H9 (cell line): ENCODE measurements at regions not wholly inside any gene's neighbourhood (a gene's known extent, or its start where the extent isn't known, plus 50 kb on each side); places are given as distances from the start of the nearest gene placed in this dataset.

Experiments
- DNase-seq: peaks from one replicate; pipeline ENCODE4 v3.0.0-alpha.2; 2017
- H2AFZ ChIP-seq: one replicate; pipeline ENCODE4 v1.6.1; 2013; ENCODE audit warnings: mild to moderate bottlenecking, low read length, control low read depth, moderate library complexity
- H2AK5ac ChIP-seq: 2 replicates; pipeline ENCODE4 v1.6.1; 2013; ENCODE audit warnings: low read length, control low read depth, mixed read lengths; ENCODE audit not compliant: insufficient read length
- H2BK120ac ChIP-seq: one replicate; pipeline ENCODE4 v1.6.1; 2013; ENCODE audit warnings: low read depth, mild to moderate bottlenecking, low read length, control low read depth, inconsistent platforms; ENCODE audit not compliant: poor library complexity, severe bottlenecking
- H2BK12ac ChIP-seq: 2 replicates; pipeline ENCODE4 v1.6.1; 2013; ENCODE audit warnings: low read length, control low read depth, mixed read lengths, low read depth; ENCODE audit not compliant: insufficient read length
- H2BK15ac ChIP-seq: 2 replicates; pipeline ENCODE4 v1.6.1; 2013; ENCODE audit warnings: low read depth, low read length, control low read depth
- H2BK20ac ChIP-seq: one replicate; pipeline ENCODE4 v1.6.1; 2013; ENCODE audit warnings: low read depth, mild to moderate bottlenecking, low read length, control low read depth, inconsistent platforms; ENCODE audit not compliant: poor library complexity, severe bottlenecking
- H2BK5ac ChIP-seq: 2 replicates; pipeline ENCODE4 v1.6.1; 2013; ENCODE audit warnings: low read length, control low read depth, mixed read lengths; ENCODE audit not compliant: insufficient read length
- H3K14ac ChIP-seq: 2 replicates; pipeline ENCODE4 v1.6.1; 2013; ENCODE audit warnings: low read length, control low read depth; ENCODE audit not compliant: insufficient read depth
- H3K18ac ChIP-seq: 2 replicates; pipeline ENCODE4 v1.6.1; 2013; ENCODE audit warnings: low read depth, mild to moderate bottlenecking, mixed read lengths, low read length, control low read depth; ENCODE audit not compliant: insufficient read length
- H3K23ac ChIP-seq: 2 replicates; pipeline ENCODE4 v1.6.1; 2013; ENCODE audit warnings: low read length, control low read depth, mixed read lengths, low read depth; ENCODE audit not compliant: insufficient read length
- H3K23me2 ChIP-seq: 2 replicates; pipeline ENCODE4 v1.6.1; 2013; ENCODE audit warnings: low read depth, mild to moderate bottlenecking, mixed read lengths, low read length, control low read depth; ENCODE audit not compliant: insufficient read length, poor library complexity, severe bottlenecking
- H3K27ac ChIP-seq: 2 replicates; pipeline ENCODE4 v1.5.1; 2013; ENCODE audit warnings: low read length, control low read depth, mixed read lengths, low read depth; ENCODE audit not compliant: insufficient read length
- H3K27me3 ChIP-seq: 2 replicates; pipeline ENCODE4 v1.6.1; 2013; ENCODE audit warnings: low read length, control low read depth, inconsistent platforms; ENCODE audit not compliant: insufficient read depth
- H3K4ac ChIP-seq: 2 replicates; pipeline ENCODE4 v1.6.1; 2013; ENCODE audit warnings: low read depth, mild to moderate bottlenecking, control low read depth, inconsistent platforms, low read length, moderate library complexity
- H3K4me1 ChIP-seq: 2 replicates; pipeline ENCODE4 v1.6.1; 2013; ENCODE audit warnings: low read length, control low read depth, inconsistent platforms; ENCODE audit not compliant: insufficient read depth
- H3K4me2 ChIP-seq: 2 replicates; pipeline ENCODE4 v1.6.1; 2013; ENCODE audit warnings: low read length, control low read depth, mixed read lengths; ENCODE audit not compliant: insufficient read length, insufficient read depth
- H3K56ac ChIP-seq: 2 replicates; pipeline ENCODE4 v1.6.1; 2013; ENCODE audit warnings: low read depth, mild to moderate bottlenecking, mixed read lengths, low read length, control low read depth; ENCODE audit not compliant: insufficient read length
- H3K79me1 ChIP-seq: 2 replicates; pipeline ENCODE4 v1.6.1; 2013; ENCODE audit warnings: low read depth, mild to moderate bottlenecking, moderate library complexity, low read length, control low read depth, inconsistent platforms; ENCODE audit not compliant: insufficient read depth, poor library complexity, severe bottlenecking
- H3K79me2 ChIP-seq: 2 replicates; pipeline ENCODE4 v1.6.1; 2013; ENCODE audit warnings: low read length, control low read depth, inconsistent platforms; ENCODE audit not compliant: insufficient read depth
- H3K9ac ChIP-seq: 2 replicates; pipeline ENCODE4 v1.6.1; 2013; ENCODE audit warnings: low read length, control low read depth, mixed read lengths; ENCODE audit not compliant: insufficient read length; ENCODE audit errors: extremely low read depth
- H3K9me3 ChIP-seq: one replicate; pipeline ENCODE4 v1.6.1; 2013; ENCODE audit warnings: low read depth, low read length, inconsistent platforms; ENCODE audit not compliant: control insufficient read depth
- H3T11ph ChIP-seq: one replicate; pipeline ENCODE4 v1.6.1; 2013; ENCODE audit warnings: mild to moderate bottlenecking, low read length, control low read depth, inconsistent platforms
- H4K20me1 ChIP-seq: one replicate; pipeline ENCODE4 v1.6.1; 2013; ENCODE audit not compliant: control insufficient read depth, insufficient read length, insufficient read depth
- H4K5ac ChIP-seq: 2 replicates; pipeline ENCODE4 v1.6.1; 2013; ENCODE audit warnings: low read depth, mild to moderate bottlenecking, mixed read lengths, low read length, control low read depth; ENCODE audit not compliant: insufficient read length
- H4K8ac ChIP-seq: replicated peaks from 2 replicates; pipeline ENCODE4 v1.6.1; 2013; ENCODE audit warnings: low read length, control low read depth, mixed read lengths, low read depth; ENCODE audit not compliant: insufficient read length
- H4K91ac ChIP-seq: 2 replicates; pipeline ENCODE4 v1.6.1; 2013; ENCODE audit warnings: low read depth, mild to moderate bottlenecking, moderate library complexity, mixed read lengths, low read length, control low read depth; ENCODE audit not compliant: insufficient read length
- H3K27ac Mint-ChIP-seq, 3 experiments: 2 replicates in 2 of 3; 3 replicates in 1 of 3; pipeline ENCODE4 v1.8.0; 2020 to 2021; ENCODE audit warnings: mixed read lengths in 3 of 3, mild to moderate bottlenecking in 1 of 3, moderate library complexity in 1 of 3
- H3K27me3 Mint-ChIP-seq: 2 replicates; pipeline ENCODE4 v1.8.0; 2021; ENCODE audit warnings: low read depth, mild to moderate bottlenecking, moderate library complexity, mixed read lengths
- H3K36me3 Mint-ChIP-seq, 3 experiments: 2 replicates in 2 of 3; 3 replicates in 1 of 3; pipeline ENCODE4 v1.8.0; 2020 to 2021; ENCODE audit warnings: low read depth in 3 of 3, mixed read lengths in 3 of 3; ENCODE audit not compliant: insufficient read depth in 1 of 3
- H3K4me1 Mint-ChIP-seq, 2 experiments: 2 replicates each; pipeline ENCODE4 v1.8.0; 2020; ENCODE audit warnings: mixed read lengths in 2 of 2
- H3K4me3 Mint-ChIP-seq, 2 experiments: 2 replicates in 1 of 2; 3 replicates in 1 of 2; pipeline ENCODE4 v1.8.0; 2020 to 2021; ENCODE audit warnings: mild to moderate bottlenecking in 2 of 2, mixed read lengths in 2 of 2, moderate library complexity in 1 of 2
- H3K9me3 Mint-ChIP-seq, 2 experiments: 2 replicates in 1 of 2; 3 replicates in 1 of 2; pipeline ENCODE4 v1.8.0; 2020; ENCODE audit warnings: mild to moderate bottlenecking in 2 of 2, mixed read lengths in 2 of 2, moderate library complexity in 1 of 2
- CTCF ChIP-seq: fragments of 200-600 bp; sonication (generic); conservative IDR thresholded peaks from 3 replicates; pipeline ENCODE4 v1.8.0; 2021; ENCODE audit warnings: antibody characterized with exemption, mild to moderate bottlenecking
- WGBS: extraction: QIAGEN DNeasy Blood & Tissue Kit; methylation state at CpG from one replicate; pipeline ENCODE4 v1.1.7; 2013; ENCODE audit warnings: missing lambda C conversion rate, low lambda C conversion rate, mixed read lengths; ENCODE audit not compliant: insufficient read length; ENCODE audit errors: extremely low coverage; 5-methylcytosine and 5-hydroxymethylcytosine counted together

- no peak overlapping the region for H3K18ac ChIP-seq
- H3K27me3 ChIP-seq, result no peaks in the 10 kb centered on the region
- H4K8ac ChIP-seq, result no peak overlapping the region
- no peak overlapping the region for H3K4me2 ChIP-seq
- H3K9me3 ChIP-seq, result no peaks in the 10 kb centered on the region
- no peaks in the 10 kb centered on the region for H3K79me1 ChIP-seq
- Mint-ChIP-seq H3K27ac (no peak overlapping the region), H3K4me3 (no peak overlapping the region), H3K9me3 (peaks cover 4 to 6% of the 10 kb centered on the region in 2 experiments; a peak in 3 of 5 replicates), H3K36me3 (no peaks in the 10 kb centered on the region; a peak in 1 of 7 replicates), H3K4me1 (peaks cover 1 to 6% of the 10 kb centered on the region in 2 experiments; a peak in 3 of 4 replicates), H3K27me3 (no peaks in the 10 kb centered on the region; the same call in none of the 2 replicates)
- no peak overlapping the region for H2BK15ac ChIP-seq
- H3K27ac ChIP-seq, result no peak overlapping the region
- no peaks in the 10 kb centered on the region for H3K79me2 ChIP-seq
- no peak overlapping the region for H2BK120ac ChIP-seq
- no peak overlapping the region for H4K91ac ChIP-seq
- H3K4ac ChIP-seq, result no peak overlapping the region
- H2AFZ ChIP-seq, result no peak overlapping the region
- no peak overlapping the region for H2BK20ac ChIP-seq
- H3K14ac ChIP-seq, result no peak overlapping the region
- no peak overlapping the region for H3K56ac ChIP-seq
- no peak for DNase-seq
- H2BK12ac ChIP-seq, result no peak overlapping the region
- no peak overlapping the region for H3K23ac ChIP-seq
- H3K9ac ChIP-seq, result no peak overlapping the region
- no peak overlapping the region for H2BK5ac ChIP-seq
- H3T11ph ChIP-seq, result no peak overlapping the region
- no peak overlapping the region for H4K5ac ChIP-seq
- H3K23me2 ChIP-seq, result no peaks in the 10 kb centered on the region
- TF ChIP-seq CTCF, result no peak
- H2AK5ac ChIP-seq, result no peak overlapping the region
- WGBS, result no CpG with 5 or more reads among the region's 21 CpGs
- no peaks in the 10 kb centered on the region for H4K20me1 ChIP-seq
- no peaks in the 10 kb centered on the region; the same call in 1 of the 2 replicates for H3K4me1 ChIP-seq
These were observed 102.6 kb upstream of the COL5A1 start for GRCh38 chr9:134538856-134539566.
